Gastrocnemius medialis (tissue), 4 donors: ENCODE measurements at regions not wholly inside any gene's neighbourhood (a gene's known extent, or its start where the extent isn't known, plus 50 kb on each side); places are given as distances from the start of the nearest gene placed in this dataset.

ENCODE experiments used
- CTCF ChIP-seq, 5 experiments: fragments of 450-650 bp in 3 of 5; fragments of 200-600 bp in 2 of 5; sonication (generic) in 2 of 5; IDR thresholded peaks in 4 of 5; conservative IDR thresholded peaks in 1 of 5; 1 replicate in 4 of 5; 2 replicates in 1 of 5; pipeline ENCODE4 v1.5.1; 2016 to 2019; ENCODE audit warnings: antibody characterized with exemption in 5 of 5, mild to moderate bottlenecking in 3 of 5, moderate library complexity in 3 of 5
- POLR2A ChIP-seq, 2 donors: fragments of 450-650 bp; IDR thresholded peaks; one replicate each; pipeline ENCODE4 v1.6.1; 2017; ENCODE audit warnings: antibody characterized with exemption in 2 of 2, mild to moderate bottlenecking in 2 of 2, moderate library complexity in 2 of 2

GRCh38 chr1:170808216-170808885 is 127.0 kb upstream of the MROH9 start:
- TF ChIP-seq POLR2A (IDR thresholded peaks at IDR 0.05): no peak
- TF ChIP-seq CTCF (IDR thresholded peaks at IDR 0.05 in 4 of 5, conservative IDR thresholded peaks at IDR 0.05 in 1 of 5): no peak
